ENCODE measurements at regions not wholly inside any gene's neighbourhood (a gene's known extent, or its start where the extent isn't known, plus 50 kb on each side); places are given as distances from the start of the nearest gene placed in this dataset.
"Not testable (repeated sequence)": the region's sequence is repeated elsewhere in the genome, so short reads cannot be mapped to it uniquely, and the experiment has no call there.

DNA sequence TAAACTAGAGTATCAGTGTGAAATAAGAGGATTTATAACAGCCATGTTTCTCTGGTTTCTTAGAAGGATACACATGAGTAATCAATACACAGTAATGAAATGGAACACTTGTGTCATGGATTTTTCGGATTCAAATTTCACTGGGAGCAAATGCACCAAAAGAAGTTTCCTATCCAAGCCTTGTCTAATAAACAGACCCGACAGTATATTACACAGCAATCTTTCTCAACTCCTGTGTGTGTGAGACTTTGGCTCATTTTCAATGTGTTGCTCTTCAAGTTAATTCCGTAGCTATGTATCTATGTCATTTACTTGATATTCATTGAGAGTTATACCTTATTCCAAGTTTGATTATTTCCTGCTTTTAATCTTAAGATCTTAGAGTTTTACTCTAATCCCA, 930.2 kb downstream of the MAT2B start:
- DNase-seq = no peak

- DNase-seq = no peak
Observed at GRCh38 chr5:164439799-164440198, 934.4 kb downstream of the MAT2B start.

DNA sequence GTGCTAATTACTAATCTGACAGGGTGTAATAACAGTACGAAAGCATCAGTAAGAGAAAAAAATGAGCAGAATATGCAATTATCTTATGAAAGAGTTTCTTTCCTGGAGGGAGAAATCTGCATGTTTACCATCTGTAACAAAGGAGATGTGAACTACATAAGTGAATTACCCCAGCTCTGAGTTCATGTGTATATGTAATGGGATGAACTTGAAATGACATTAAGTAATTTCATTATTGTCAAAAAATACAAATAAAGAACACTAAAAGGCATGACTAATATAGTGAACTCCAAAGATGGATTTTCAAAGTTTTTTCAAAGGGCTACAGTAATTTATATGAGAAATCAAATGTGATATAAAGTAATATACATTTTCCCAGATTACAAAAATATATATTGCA, 944.0 kb downstream of the MAT2B start:
- no peak for DNase-seq

GRCh38 chr5:164466033-164466432, 960.6 kb downstream of the MAT2B start:
- no peak for DNase-seq

DNA sequence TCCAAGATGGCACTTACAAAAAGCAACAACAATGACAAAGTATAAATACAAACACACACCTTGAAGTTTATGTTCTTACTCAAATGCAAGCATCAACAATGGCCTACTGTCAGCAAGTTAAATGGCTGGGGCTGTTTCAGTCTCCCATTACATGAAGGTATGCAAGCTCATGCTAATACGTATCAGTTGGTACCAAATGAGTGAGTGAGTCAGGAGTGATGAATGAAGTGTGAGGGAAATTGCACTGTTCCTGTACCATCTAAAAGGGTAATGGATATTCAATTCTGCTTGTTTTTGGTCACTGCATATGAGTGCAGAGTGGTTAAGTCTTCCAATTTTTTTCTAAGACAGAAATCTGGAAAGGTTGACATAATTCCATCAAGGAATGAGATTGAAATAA, 964.9 kb downstream of the MAT2B start:
- no peak for DNase-seq

GRCh38 chr5:164472165-164472564, 966.7 kb downstream of the MAT2B start:
- no peak for DNase-seq

DNA sequence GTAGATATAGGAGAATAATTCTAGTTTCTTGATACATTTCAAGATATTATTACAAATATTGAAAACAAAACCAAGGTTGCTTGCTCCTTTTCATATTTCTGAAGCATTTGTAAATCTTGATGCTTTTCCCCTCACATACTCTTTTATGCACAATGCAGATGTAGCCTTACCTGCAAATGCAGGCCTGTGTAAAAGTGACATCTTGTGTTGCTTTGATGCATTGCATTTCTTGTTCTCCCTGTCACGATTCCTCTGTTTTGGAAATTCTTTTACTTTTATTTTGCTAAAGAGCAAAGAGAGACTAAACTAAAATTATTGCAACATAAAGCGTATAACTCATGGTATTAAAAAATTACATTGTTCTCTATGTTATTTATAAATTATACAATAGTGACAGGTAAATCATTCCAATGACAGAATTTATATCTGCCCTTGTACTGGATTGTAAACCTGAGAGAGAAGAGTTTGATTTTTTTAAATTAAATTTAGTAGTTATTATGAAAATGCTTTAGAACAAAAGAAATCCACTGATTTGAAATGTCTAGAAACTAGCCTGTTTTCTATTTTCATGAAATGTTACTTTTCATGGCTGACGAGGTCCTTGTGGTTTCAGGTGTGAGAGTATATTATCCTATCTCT, 970.0 kb downstream of the MAT2B start:
- DNase-seq = no peak

GRCh38 chr5:164481270-164481669, 975.9 kb downstream of the MAT2B start:
- DNase-seq = no peak

- no peak for DNase-seq
Observed at GRCh38 chr5:164482351-164482750, 976.9 kb downstream of the MAT2B start.

DNA sequence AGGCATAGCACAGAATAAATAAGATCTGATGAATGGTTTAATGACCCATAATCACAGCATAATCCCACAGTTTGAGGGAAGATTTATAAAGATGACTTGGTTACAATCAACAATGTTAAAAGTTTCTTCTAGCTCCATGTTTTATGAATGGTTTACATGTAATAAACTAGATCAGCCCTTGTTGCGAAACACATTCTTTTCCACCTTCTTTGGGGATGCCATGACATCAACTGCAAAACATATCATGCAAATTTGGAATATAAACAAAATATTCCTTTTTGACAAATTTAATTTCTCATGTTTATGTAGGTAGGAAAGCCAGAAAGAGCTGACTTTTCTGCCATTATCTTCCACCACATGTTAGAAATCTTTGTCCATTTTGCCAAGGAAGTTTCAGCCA, 979.5 kb downstream of the MAT2B start:
- DNase-seq = no peak

DNA sequence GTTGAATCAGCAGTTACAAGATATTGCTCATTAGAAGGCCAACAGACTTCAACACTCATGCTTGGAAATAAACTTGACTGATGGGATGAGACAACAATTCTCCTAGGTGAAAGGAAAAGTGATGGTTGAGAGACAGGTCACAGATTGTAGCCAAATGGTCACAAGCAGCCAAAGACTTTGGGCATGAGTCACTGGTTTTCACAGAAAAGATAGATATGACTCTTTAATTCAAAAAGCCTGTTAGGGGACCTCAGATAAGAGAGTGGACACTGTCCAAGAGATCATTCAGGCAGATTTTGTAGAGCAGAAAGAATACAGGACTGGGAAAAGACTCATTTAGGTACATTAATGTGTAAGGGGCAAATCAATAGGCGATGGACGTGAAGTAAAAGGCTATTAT, 982.5 kb downstream of the MAT2B start:
- no peak for DNase-seq

DNA sequence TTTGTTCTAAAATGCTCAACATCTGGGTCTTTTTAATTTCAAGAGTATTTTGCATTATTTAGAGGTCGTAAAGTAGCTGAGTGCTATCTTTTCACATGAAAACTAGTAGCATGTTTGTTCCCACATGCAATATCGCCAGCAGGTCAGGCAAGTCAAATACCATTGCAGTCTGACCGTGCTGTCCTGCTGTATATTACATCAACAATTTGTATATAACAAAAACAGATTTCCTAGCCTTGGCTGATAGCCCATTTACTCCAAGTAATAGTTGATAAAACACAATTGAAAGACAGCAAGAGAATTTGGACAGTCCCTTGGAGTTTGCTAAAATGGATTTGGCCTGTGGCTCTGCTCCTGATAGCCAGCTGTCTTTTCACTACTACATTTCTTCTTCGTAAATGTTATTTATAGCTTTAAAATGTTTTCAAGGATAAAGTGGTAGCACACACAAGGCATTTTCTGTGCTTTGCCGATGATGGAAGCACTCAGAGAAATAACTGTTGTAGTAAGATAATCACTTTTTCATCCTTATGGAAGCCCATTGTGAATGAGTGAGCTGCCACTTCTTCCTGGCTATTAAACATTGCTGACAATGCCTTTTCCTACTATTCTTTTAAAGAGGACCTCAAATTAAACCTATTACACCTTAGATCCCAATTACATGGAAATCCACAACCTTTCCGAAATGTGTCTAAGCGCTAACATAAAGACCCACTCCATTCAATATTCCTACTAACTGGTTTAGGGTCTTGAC, 992.1 kb downstream of the MAT2B start:
- DNase-seq = no peak

DNA sequence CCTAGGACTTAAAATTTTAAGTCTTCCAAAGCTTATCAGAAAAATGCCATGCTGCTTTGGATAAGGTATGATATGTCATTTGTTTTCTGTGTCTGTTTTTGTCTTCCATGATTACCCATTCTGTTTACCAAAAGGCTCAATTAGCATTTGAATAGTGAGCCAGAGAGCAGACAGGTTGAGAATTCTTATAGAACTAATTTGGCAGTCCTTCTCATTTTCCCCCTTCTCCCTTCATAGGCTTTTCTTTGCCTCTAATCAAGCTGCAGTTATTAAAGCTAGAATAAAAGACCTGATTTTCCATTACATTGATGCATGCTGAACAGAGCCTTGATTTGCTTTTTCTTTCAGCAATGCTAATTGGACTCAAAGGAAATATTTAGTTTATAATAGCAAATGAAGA, 993.0 kb downstream of the MAT2B start:
- DNase-seq = no peak

- DNase-seq = no peak
Observed at GRCh38 chr5:164500856-164501255, 995.4 kb downstream of the MAT2B start.

- DNase-seq = no peak
Observed at GRCh38 chr5:164501344-164501743, 995.9 kb downstream of the MAT2B start.

DNA sequence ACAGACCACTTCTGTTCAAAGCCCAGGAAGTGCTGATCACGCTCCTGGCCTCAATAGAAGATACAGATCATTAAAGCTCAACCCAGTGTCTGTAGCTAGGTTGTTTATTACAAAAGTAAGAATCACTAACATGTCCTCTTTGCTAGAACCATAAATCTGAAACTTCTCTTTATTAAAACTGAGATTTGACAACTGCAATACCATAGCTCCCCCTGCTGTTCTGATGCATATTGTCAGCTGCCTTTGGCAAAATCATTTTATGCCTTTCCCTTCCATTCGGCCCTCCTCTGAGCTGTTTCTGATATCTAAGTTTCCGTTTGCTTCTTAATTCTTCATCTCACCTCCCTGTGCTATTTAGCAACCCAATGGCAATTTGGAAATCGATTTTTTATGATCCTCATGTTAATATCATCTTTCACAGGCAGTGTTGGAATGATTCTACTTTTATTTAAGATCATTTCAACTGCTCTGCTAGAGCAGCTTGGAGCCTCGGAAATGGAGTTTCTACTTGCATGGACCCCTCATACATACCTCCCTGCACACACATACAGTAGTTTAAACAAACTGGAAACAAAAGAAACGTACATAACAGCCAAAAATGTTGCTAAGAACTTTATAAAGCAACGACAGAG, 998.8 kb downstream of the MAT2B start:
- no peak for DNase-seq

DNA sequence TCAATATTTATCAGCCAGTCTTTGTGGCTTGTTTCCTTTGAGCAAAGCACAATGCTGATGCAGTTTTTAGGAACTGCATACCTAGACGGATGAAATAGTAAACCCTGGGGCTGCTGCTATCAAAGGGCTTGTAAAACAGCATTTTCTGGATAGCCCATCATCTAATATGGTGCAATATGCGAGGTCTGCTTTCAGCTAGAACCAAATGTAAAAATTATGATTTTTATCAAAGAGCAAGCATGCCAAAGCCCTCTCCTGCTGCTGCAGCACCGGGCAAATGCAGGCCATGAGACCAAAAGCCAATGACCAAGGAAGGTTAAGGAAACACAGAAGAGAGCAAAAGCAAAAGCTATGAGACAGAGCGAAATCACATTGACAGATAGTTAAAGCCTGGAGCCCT, 1000.4 kb downstream of the MAT2B start:
- no peak for DNase-seq

DNA sequence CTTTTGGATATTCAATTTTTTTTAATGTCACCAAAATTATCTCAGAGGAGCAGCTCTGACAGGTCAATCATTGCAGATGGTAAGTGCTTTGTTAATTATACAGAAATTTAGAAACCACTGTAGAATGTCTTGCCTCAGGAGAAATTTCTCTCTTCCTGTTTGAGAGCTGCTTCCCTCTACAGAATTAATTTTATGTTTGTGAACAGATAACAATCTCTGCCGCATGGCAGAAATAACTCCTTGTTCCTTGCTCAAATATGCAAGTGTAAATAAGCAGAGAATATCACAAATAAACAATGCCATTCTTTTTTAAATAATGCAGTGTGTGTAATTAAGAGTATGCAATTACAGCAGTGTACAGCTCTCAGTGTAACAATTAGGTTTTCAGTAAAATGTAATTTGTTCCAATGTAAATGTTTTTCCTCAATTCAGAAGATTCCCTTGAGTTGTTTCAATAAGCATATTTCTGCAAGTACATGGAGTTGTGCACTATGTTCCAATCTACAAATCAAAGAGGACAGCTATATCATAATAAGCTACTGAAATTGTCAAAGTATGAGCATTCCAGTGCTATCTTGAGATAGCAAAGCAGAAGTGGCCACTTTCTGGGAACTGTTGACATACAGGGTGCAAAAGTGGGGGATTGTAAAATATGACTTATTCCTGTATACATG, 1012.8 kb downstream of the MAT2B start:
- DNase-seq = no peak

DNA sequence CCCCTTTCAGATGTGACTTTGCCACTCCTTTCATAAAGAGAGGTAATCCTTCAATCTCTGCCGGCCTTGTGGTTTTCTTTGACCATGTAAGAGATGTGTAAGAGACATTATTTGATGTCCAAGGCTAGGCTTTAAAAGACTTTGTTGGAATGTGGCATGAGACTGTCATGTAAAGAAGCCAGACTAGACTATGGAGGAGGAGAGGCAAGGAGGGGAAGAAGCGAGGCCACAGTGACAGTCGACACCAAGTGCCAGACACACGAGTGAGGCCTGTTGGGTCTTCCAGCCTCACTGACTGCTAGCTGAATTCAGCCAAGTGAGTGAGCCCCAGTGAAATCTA, 1013.3 kb downstream of the MAT2B start:
- no peak for DNase-seq

DNA sequence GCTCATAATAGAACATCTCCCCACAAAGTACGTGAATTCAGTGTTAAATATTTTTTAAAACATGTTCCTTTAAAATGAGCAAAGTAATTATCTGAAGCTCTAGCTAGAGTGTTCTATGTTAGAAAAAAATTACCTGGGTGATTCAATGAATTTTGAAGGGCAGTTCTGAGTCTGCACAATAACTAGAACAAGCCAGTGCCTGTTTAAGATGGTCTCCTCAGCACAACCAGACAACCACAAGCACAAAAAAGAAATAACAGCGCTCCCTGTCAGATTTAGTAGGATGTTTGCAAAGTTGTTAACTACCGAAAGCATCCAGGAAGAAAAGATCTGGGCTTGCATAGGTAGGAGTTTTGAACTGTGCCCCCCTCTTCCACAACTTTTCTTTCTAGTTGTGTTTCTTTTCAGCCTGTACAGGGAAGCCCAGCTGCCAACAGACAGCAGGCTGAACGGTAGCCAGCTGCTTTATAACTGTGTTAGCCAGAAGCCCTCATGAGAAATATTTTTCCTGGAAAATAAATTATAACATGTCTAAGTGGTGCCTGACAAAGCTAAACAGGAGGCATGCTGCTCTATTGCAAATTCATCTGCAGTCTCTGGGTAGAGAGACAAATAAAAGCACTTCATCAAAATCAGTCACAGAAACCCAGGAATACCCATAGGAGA, 1026.9 kb downstream of the MAT2B start:
- no peak for DNase-seq

DNA sequence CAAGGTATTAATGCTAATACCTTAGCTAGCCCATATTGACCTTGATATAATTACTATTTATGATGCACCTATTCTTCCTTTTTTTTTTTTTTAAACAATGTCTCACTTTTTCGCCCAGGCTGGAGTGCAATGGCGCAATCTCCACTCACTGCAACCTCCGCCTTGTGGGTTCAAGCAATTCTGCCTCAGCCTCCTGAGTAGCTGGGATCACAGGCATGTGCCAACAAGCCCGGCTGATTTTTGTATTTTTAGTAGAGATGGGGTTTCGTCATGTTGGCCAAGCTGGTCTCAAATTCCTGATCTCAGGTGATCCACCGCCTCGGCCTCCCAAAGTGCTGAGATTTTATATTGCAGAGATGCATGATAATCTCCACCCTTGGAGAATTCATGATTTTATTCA, 1028.0 kb downstream of the MAT2B start:
- DNase-seq = not testable (repeated sequence)

DNA sequence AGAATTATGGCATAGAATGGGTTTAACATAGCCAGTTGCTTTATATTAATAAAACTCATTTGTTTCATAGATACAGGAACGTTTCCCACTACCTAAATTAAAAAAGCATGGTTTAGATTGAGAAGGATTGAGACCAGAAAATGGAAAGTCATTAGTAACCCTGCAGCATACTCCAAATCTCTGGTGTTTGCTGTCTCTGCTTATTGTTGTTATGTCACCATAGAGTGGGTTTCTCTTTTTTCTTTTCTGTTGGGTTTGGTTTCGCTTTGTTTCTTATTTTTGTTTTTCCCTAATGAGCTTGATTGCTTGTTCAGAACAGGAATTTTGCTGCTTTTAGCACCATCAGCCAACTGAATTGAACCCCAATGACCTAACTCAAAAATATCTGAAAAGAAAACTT, 1034.8 kb downstream of the MAT2B start:
- DNase-seq = no peak

GRCh38 chr5:164545507-164545906, 1040.1 kb downstream of the MAT2B start:
- DNase-seq = no peak

Measured in CD4-positive, alpha-beta T cell treated with Interleukin-6 for 4 hours (primary cell).